OCI-LY1 (cell line): ENCODE measurements at regions not wholly inside any gene's neighbourhood (a gene's known extent, or its start where the extent isn't known, plus 50 kb on each side); places are given as distances from the start of the nearest gene placed in this dataset.

Source experiments
- H2AFZ ChIP-seq: fragments of 200-600 bp; sonication (generic), shearing (Covaris generic); 2 replicates; pipeline ENCODE4 v1.6.0; 2014; ENCODE audit warnings: antibody characterized with exemption, mild to moderate bottlenecking, low read length
- H3F3A ChIP-seq: fragments of 200-600 bp; sonication (generic), shearing (Covaris generic); 2 replicates; pipeline ENCODE4 v1.6.0; 2014; ENCODE audit warnings: mild to moderate bottlenecking, antibody characterized with exemption, low read length, moderate library complexity; ENCODE audit not compliant: insufficient read depth
- H3K27ac ChIP-seq: fragments of 200-600 bp; sonication (generic); 2 replicates; pipeline ENCODE4 v1.5.1; 2014; ENCODE audit warnings: low read length, mixed run types, mild to moderate bottlenecking, low read depth; ENCODE audit not compliant: poor library complexity, severe bottlenecking
- H3K27me3 ChIP-seq: fragments of 200-600 bp; sonication (generic); 2 replicates; pipeline ENCODE4 v1.6.0; 2014; ENCODE audit warnings: antibody characterized with exemption, mild to moderate bottlenecking, low read length, moderate library complexity; ENCODE audit not compliant: insufficient read depth
- H3K36me3 ChIP-seq: fragments of 200-600 bp; sonication (generic); 2 replicates; pipeline ENCODE4 v1.6.1; 2014; ENCODE audit warnings: mild to moderate bottlenecking, antibody characterized with exemption, low read length, moderate library complexity, mixed read lengths; ENCODE audit not compliant: insufficient read depth
- H3K4me1 ChIP-seq: fragments of 200-600 bp; sonication (generic); 2 replicates; pipeline ENCODE4 v1.5.1; 2014; ENCODE audit warnings: mild to moderate bottlenecking, low read length, moderate library complexity; ENCODE audit not compliant: insufficient read depth, severe bottlenecking
- H3K4me2 ChIP-seq: fragments of 200-600 bp; sonication (generic), shearing (Covaris generic); 2 replicates; pipeline ENCODE4 v1.6.1; 2014; ENCODE audit warnings: low read length
- H3K4me3 ChIP-seq: fragments of 200-600 bp; sonication (generic); 2 replicates; pipeline ENCODE4 v1.5.1; 2014; ENCODE audit warnings: low read length, low read depth, mild to moderate bottlenecking, mixed read lengths; ENCODE audit not compliant: poor library complexity, severe bottlenecking
- H3K79me2 ChIP-seq: fragments of 200-600 bp; shearing (Covaris generic); 2 replicates; pipeline ENCODE4 v1.6.1; 2016; ENCODE audit warnings: mixed run types, low read length, mixed read lengths; ENCODE audit not compliant: insufficient read depth
- H3K9ac ChIP-seq: fragments of 200-600 bp; sonication (generic), shearing (Covaris generic); 2 replicates; pipeline ENCODE4 v1.6.1; 2014; ENCODE audit warnings: mild to moderate bottlenecking, low read length, mixed read lengths
- H3K9me2 ChIP-seq: fragments of 200-600 bp; sonication (generic), shearing (Covaris generic); 2 replicates; pipeline ENCODE4 v1.6.1; 2014; ENCODE audit warnings: low read depth, mild to moderate bottlenecking, low read length, mixed read lengths
- H3K9me3 ChIP-seq: fragments of 200-600 bp; shearing (Covaris generic); 2 replicates; pipeline ENCODE4 v1.6.1; 2014; ENCODE audit warnings: low read length, mixed read lengths
- H4K20me1 ChIP-seq: fragments of 200-600 bp; sonication (generic), shearing (Covaris generic); 2 replicates; pipeline ENCODE4 v1.6.0; 2016; ENCODE audit warnings: mild to moderate bottlenecking, low read length; ENCODE audit not compliant: insufficient read depth
- CTCF ChIP-seq: fragments of 200-600 bp; sonication (generic), shearing (Covaris generic); IDR thresholded peaks from 2 replicates; pipeline ENCODE4 v1.5.1; 2017; ENCODE audit warnings: mild to moderate bottlenecking, antibody characterized with exemption, low read length, moderate library complexity, mixed read lengths
- EZH2 ChIP-seq: fragments of 200-600 bp; sonication (generic), shearing (Covaris generic); IDR thresholded peaks from 2 replicates; pipeline ENCODE4 v1.8.0; 2017; ENCODE audit warnings: borderline replicate concordance, mixed run types, mild to moderate bottlenecking, antibody characterized with exemption, low read length, moderate library complexity, mixed read lengths

- H2AFZ ChIP-seq, result no peak overlapping the region
- no peaks in the 10 kb centered on the region for H4K20me1 ChIP-seq
- H3K79me2 ChIP-seq, result no peaks in the 10 kb centered on the region
- no peaks in the 10 kb centered on the region for H3K9me2 ChIP-seq
- H3F3A ChIP-seq, result no peaks in the 10 kb centered on the region
- no peaks in the 10 kb centered on the region for H3K9me3 ChIP-seq
- no peak overlapping the region for H3K4me3 ChIP-seq
- TF ChIP-seq EZH2, result no peak
- no peak overlapping the region for H3K4me2 ChIP-seq
- no peak overlapping the region for H3K27ac ChIP-seq
- no peaks in the 10 kb centered on the region for H3K4me1 ChIP-seq
- no peaks in the 10 kb centered on the region for H3K36me3 ChIP-seq
- no peaks in the 10 kb centered on the region for H3K27me3 ChIP-seq
- H3K9ac ChIP-seq, result no peak overlapping the region
Observed at GRCh38 chr4:23040539-23040938, 347.8 kb downstream of the GBA3 start.

GRCh38 chr4:23039818-23040217, 347.1 kb downstream of the GBA3 start:
- Histone ChIP-seq H4K20me1 (no peaks in the 10 kb centered on the region), H3K79me2 (no peaks in the 10 kb centered on the region), H3K4me1 (no peaks in the 10 kb centered on the region), H3K4me3 (no peak overlapping the region), H3K9ac (no peak overlapping the region), H3F3A (no peaks in the 10 kb centered on the region), H3K36me3 (no peaks in the 10 kb centered on the region), H3K27me3 (no peaks in the 10 kb centered on the region), H3K9me2 (no peaks in the 10 kb centered on the region), H3K27ac (no peak overlapping the region), H3K4me2 (no peak overlapping the region), H3K9me3 (no peaks in the 10 kb centered on the region), H2AFZ (no peak overlapping the region)
- TF ChIP-seq CTCF (no peak), EZH2 (no peak)

GRCh38 chr4:23038626-23039491, 346.1 kb downstream of the GBA3 start:
- H3K4me2 ChIP-seq, result no peak overlapping the region
- no peak overlapping the region for H2AFZ ChIP-seq
- H3K4me3 ChIP-seq, result no peak overlapping the region
- H3K9me3 ChIP-seq, result no peaks in the 10 kb centered on the region
- H3K36me3 ChIP-seq, result no peaks in the 10 kb centered on the region
- H3K27ac ChIP-seq, result no peak overlapping the region
- no peak for TF ChIP-seq EZH2
- TF ChIP-seq CTCF, result no peak
- no peaks in the 10 kb centered on the region for H3K27me3 ChIP-seq
- no peaks in the 10 kb centered on the region for H3K4me1 ChIP-seq
- no peak overlapping the region for H3K9ac ChIP-seq
- no peaks in the 10 kb centered on the region for H4K20me1 ChIP-seq
- H3K79me2 ChIP-seq, result no peaks in the 10 kb centered on the region
- no peaks in the 10 kb centered on the region for H3F3A ChIP-seq
- no peaks in the 10 kb centered on the region for H3K9me2 ChIP-seq

- TF ChIP-seq CTCF (no peak), EZH2 (no peak)
- H2AFZ ChIP-seq, result no peak overlapping the region
- H3F3A ChIP-seq, result no peaks in the 10 kb centered on the region
- no peak overlapping the region for H3K4me2 ChIP-seq
- no peaks in the 10 kb centered on the region for H3K9me3 ChIP-seq
- no peaks in the 10 kb centered on the region for H3K4me1 ChIP-seq
- H3K4me3 ChIP-seq, result no peak overlapping the region
- H3K36me3 ChIP-seq, result no peaks in the 10 kb centered on the region
- no peaks in the 10 kb centered on the region for H3K27me3 ChIP-seq
- no peak overlapping the region for H3K27ac ChIP-seq
- H3K9me2 ChIP-seq, result no peaks in the 10 kb centered on the region
- no peaks in the 10 kb centered on the region for H4K20me1 ChIP-seq
- H3K79me2 ChIP-seq, result no peaks in the 10 kb centered on the region
- no peak overlapping the region for H3K9ac ChIP-seq
Observed at GRCh38 chr4:23036921-23037495, 344.3 kb downstream of the GBA3 start.
